ENCODE measurements at regions not wholly inside any gene's neighbourhood (a gene's known extent, or its start where the extent isn't known, plus 50 kb on each side); places are given as distances from the start of the nearest gene placed in this dataset.

- TF ChIP-seq SPI1 (IDR thresholded peaks at IDR 0.05; ENCODE audit: low read depth, low read length) (no peak), POLR2A (IDR thresholded peaks at IDR 0.05; ENCODE audit: low read depth, low read length) (no peak), POLR2AphosphoS5 (IDR thresholded peaks at IDR 0.05; ENCODE audit: low read depth, low read length) (no peak)
These were observed 1283.1 kb downstream of the KCNT2 start for GRCh38 chr1:195325181-195325580.
